HFF-Myc (cell line): ENCODE measurements at regions not wholly inside any gene's neighbourhood (a gene's known extent, or its start where the extent isn't known, plus 50 kb on each side); places are given as distances from the start of the nearest gene placed in this dataset.
"Not testable (repeated sequence)": the region's sequence is repeated elsewhere in the genome, so short reads cannot be mapped to it uniquely, and the experiment has no call there.

Source experiments
- DNase-seq: peaks from one replicate; pipeline ENCODE4 v3.0.0-alpha.2; 2011; ENCODE audit warnings: low read depth; ENCODE audit errors: extremely low read depth
- H3K4me3 ChIP-seq: replicated peaks from 2 replicates; pipeline ENCODE4 v1.5.1; 2011; ENCODE audit warnings: low read depth, mild to moderate bottlenecking, control low read depth, low read length
- CTCF ChIP-seq: IDR thresholded peaks from 2 replicates; pipeline ENCODE4 v1.5.1; 2012; ENCODE audit warnings: mild to moderate bottlenecking, low read depth, low read length, control low read depth; ENCODE audit errors: missing control alignments

GRCh38 chr11:37280200-37280599 lies 682.2 kb upstream of the RAG2 start:
- DNase-seq = no peak
- no peak for TF ChIP-seq CTCF
- H3K4me3 ChIP-seq = no peak overlapping the region

- no peak overlapping the region for H3K4me3 ChIP-seq
- DNase-seq = no peak
- no peak for TF ChIP-seq CTCF
Observed at GRCh38 chr11:37277896-37278465, 679.9 kb upstream of the RAG2 start.

GRCh38 chr11:37264783-37265182 lies 666.7 kb upstream of the RAG2 start:
- DNase-seq = no peak
- no peak for TF ChIP-seq CTCF
- no peak overlapping the region for H3K4me3 ChIP-seq

- TF ChIP-seq CTCF = no peak
- no peak for DNase-seq
Observed at GRCh38 chr11:37264060-37264459, 666.0 kb upstream of the RAG2 start.

GRCh38 chr11:37263467-37263866 lies 665.4 kb upstream of the RAG2 start:
- not testable (repeated sequence) for DNase-seq, H3K4me3 ChIP-seq

More at GRCh38 chr11:37264060-37264459, 666.0 kb upstream of the RAG2 start:
- H3K4me3 ChIP-seq = no peak overlapping the region

- no peak for DNase-seq
- H3K4me3 ChIP-seq = no peak overlapping the region
- no peak for TF ChIP-seq CTCF
Observed at GRCh38 chr11:37259734-37260133, 661.7 kb upstream of the RAG2 start.

- no peak overlapping the region for H3K4me3 ChIP-seq
- no peak for TF ChIP-seq CTCF
- DNase-seq = no peak
Observed at GRCh38 chr11:37248145-37248544, 650.1 kb upstream of the RAG2 start.

- DNase-seq = not testable (repeated sequence)
Observed at GRCh38 chr11:37246092-37246491, 648.1 kb upstream of the RAG2 start.

More at GRCh38 chr11:37246092-37246491, 648.1 kb upstream of the RAG2 start:
- not testable (repeated sequence) for H3K4me3 ChIP-seq
